B cell (primary cell): ENCODE measurements at regions not wholly inside any gene's neighbourhood (a gene's known extent, or its start where the extent isn't known, plus 50 kb on each side); places are given as distances from the start of the nearest gene placed in this dataset.

Experiments
- ATAC-seq: fragments of 200-7000 bp; cut with Tn5 transposase; one replicate; pipeline ENCODE4 v1.10.0; 2021; ENCODE audit warnings: low read depth, mild to moderate bottlenecking, moderate number of reproducible peaks, moderate library complexity
- CTCF ChIA-PET: fragments of 350-600 bp; sonication (Branson Sonifier 250); formaldehyde crosslinking; loops from one replicate; lab custom pipeline; 2021; ENCODE audit warnings: antibody characterized with exemption, inconsistent platforms; lab: Charles Lee
- POLR2A ChIA-PET: fragments of 350-600 bp; sonication (Branson Sonifier 250); formaldehyde crosslinking; loops from one replicate; lab custom pipeline; 2021; ENCODE audit warnings: antibody characterized with exemption; lab: Charles Lee
- DNase-seq: peaks from one replicate; pipeline ENCODE4 v3.0.0; 2013
- H2AFZ ChIP-seq: 2 replicates; pipeline ENCODE4 v1.6.1; 2012; ENCODE audit warnings: mild to moderate bottlenecking, low read depth, low read length; ENCODE audit not compliant: insufficient read depth, poor library complexity, severe bottlenecking
- H3K27ac ChIP-seq, 2 donors: 1 replicate in 1 of 2; 2 replicates in 1 of 2; pipeline ENCODE4 v1.5.1; 2012 to 2013; ENCODE audit warnings: low read length in 2 of 2, mild to moderate bottlenecking in 2 of 2, moderate library complexity in 1 of 2
- H3K27me3 ChIP-seq, 4 experiments: fragments of 200-600 bp in 1 of 4; sonication (generic) in 1 of 4; replicated peaks in 1 of 4; 1 replicate in 2 of 4; 2 replicates in 2 of 4; pipeline versions ENCODE4 v1.6.1 to v1.7.0; 2013 to 2016; ENCODE audit warnings: low read length in 3 of 4, mild to moderate bottlenecking in 2 of 4, mixed read lengths in 1 of 4, moderate library complexity in 1 of 4; ENCODE audit not compliant: insufficient read depth in 4 of 4, control insufficient read depth in 3 of 4; ENCODE audit errors: control extremely low read depth in 1 of 4
- H3K36me3 ChIP-seq, 2 experiments: replicated peaks in 1 of 2; 1 replicate in 1 of 2; 2 replicates in 1 of 2; pipeline versions ENCODE4 v1.6.1 to v1.7.1; 2013; ENCODE audit warnings: low read length in 1 of 2; ENCODE audit not compliant: insufficient read depth in 2 of 2, control insufficient read depth in 1 of 2; ENCODE audit errors: control extremely low read depth in 1 of 2, extremely low read depth in 1 of 2
- H3K4me1 ChIP-seq, 2 donors: fragments of 200-600 bp in 1 of 2; sonication (generic) in 1 of 2; 1 replicate in 1 of 2; 2 replicates in 1 of 2; pipeline versions ENCODE4 v1.5.1 to v1.6.1; 2013 to 2017; ENCODE audit warnings: low read length in 2 of 2; ENCODE audit not compliant: control insufficient read depth in 2 of 2, insufficient read depth in 2 of 2
- H3K4me2 ChIP-seq: replicated peaks from 2 replicates; pipeline ENCODE3; 2012; ENCODE audit warnings: mild to moderate bottlenecking, low read depth, low read length; ENCODE audit not compliant: poor library complexity, severe bottlenecking
- H3K4me3 ChIP-seq, 5 experiments: fragments of 200-600 bp in 1 of 5; sonication (generic) in 1 of 5; 1 replicate in 3 of 5; 2 replicates in 2 of 5; pipeline versions ENCODE4 v1.5.1 to v1.7.0; 2011 to 2016; ENCODE audit warnings: low read length in 4 of 5, mild to moderate bottlenecking in 4 of 5, low read depth in 2 of 5, control low read depth in 1 of 5, moderate library complexity in 1 of 5; ENCODE audit not compliant: insufficient read depth in 1 of 5; ENCODE audit errors: control extremely low read depth in 1 of 5, extremely low read depth in 1 of 5
- H3K79me2 ChIP-seq: fragments of 200-600 bp; sonication (generic); one replicate; pipeline ENCODE4 v1.6.0; 2016; ENCODE audit warnings: low read length; ENCODE audit not compliant: control insufficient read depth, insufficient read depth
- H3K9ac ChIP-seq: fragments of 200-600 bp; sonication (generic); 2 replicates; pipeline ENCODE4 v1.6.1; 2017; ENCODE audit warnings: mild to moderate bottlenecking, low read length, moderate library complexity
- H3K9me3 ChIP-seq, 3 donors: one replicate each; pipeline versions ENCODE4 v1.6.1 to v1.7.1; 2013; ENCODE audit warnings: low read length in 2 of 3; ENCODE audit not compliant: control insufficient read depth in 2 of 3, insufficient read depth in 1 of 3; ENCODE audit errors: control extremely low read depth in 1 of 3
- H4K20me1 ChIP-seq: 2 replicates; pipeline ENCODE4 v1.6.0; 2012; ENCODE audit warnings: mild to moderate bottlenecking, low read length; ENCODE audit not compliant: insufficient read depth, control insufficient read depth, poor library complexity, severe bottlenecking
- H3K27ac Mint-ChIP-seq: one replicate; pipeline ENCODE4 v1.8.0; 2021; ENCODE audit warnings: mixed read lengths
- H3K27me3 Mint-ChIP-seq: one replicate; pipeline ENCODE4 v1.8.0; 2021; ENCODE audit warnings: mixed read lengths
- H3K4me1 Mint-ChIP-seq: one replicate; pipeline ENCODE4 v1.8.0; 2021; ENCODE audit warnings: mixed read lengths
- H3K4me3 Mint-ChIP-seq: one replicate; pipeline ENCODE4 v1.8.0; 2021; ENCODE audit warnings: mixed read lengths
- H3K9me3 Mint-ChIP-seq: one replicate; pipeline ENCODE4 v1.8.0; 2022; ENCODE audit warnings: mixed read lengths; ENCODE audit not compliant: insufficient read depth
- EZH2 ChIP-seq: IDR thresholded peaks from 2 replicates; pipeline ENCODE4 v1.6.1; 2012; ENCODE audit warnings: borderline replicate concordance, low read depth, mild to moderate bottlenecking, moderate library complexity, low read length; ENCODE audit not compliant: insufficient read depth, poor library complexity, severe bottlenecking
- WGBS: methylation state at CpG from one replicate; pipeline ENCODE4 v1.1.5; 2013; ENCODE audit warnings: missing lambda C conversion rate; ENCODE audit not compliant: insufficient coverage; 5-methylcytosine and 5-hydroxymethylcytosine counted together
- intact Hi-C: fragments of 100-400 bp; cut with micrococcal nuclease; formaldehyde crosslinking; loops from one replicate; pipeline ENCODE4 v1.10.0; 2022
- TF ChIP-seq, protein P1 (sequence below): fragments of 200-600 bp; IDR thresholded peaks from one replicate; pipeline ENCODE4 v1.8.0; 2022; ENCODE audit warnings: antibody characterized with exemption, mild to moderate bottlenecking

DNA sequence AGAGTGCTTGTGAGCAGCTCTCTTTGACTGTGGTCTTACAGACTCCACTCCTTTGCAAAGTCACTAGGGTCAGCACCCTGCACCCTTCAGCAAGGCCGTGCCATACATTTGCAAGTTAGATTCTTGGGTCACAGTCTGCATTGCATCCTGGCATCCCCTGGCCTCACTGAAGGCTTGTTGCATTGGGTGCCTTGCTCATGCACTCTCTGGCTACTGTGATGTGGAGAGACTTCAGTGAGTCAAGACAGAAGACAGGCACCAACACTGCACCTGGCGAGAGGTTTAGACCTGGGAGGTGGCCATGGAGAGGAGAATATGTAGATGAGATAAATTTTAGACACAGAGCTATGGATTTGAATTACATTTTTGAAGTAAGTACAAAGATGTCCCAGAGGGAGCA is 146.4 kb upstream of the COPS8 start:
- Histone ChIP-seq H3K9me3 (no peaks in the 10 kb centered on the region), H4K20me1 (no peaks in the 10 kb centered on the region), H3K4me3 (no peak overlapping the region), H3K4me1 (no peaks in the 10 kb centered on the region), H3K36me3 (no peaks in the 10 kb centered on the region), H3K79me2 (no peaks in the 10 kb centered on the region), H3K9ac (no peak overlapping the region), H3K27ac (no peak overlapping the region), H3K27me3 (peaks cover 0 to 2% (median 0%) of the 10 kb centered on the region in 4 experiments), H3K4me2 (no peak overlapping the region), H2AFZ (no peak overlapping the region)
- no peaks in the 10 kb centered on the region for H3K4me1 Mint-ChIP-seq
- DNase-seq (no peak), ATAC-seq (no peak)
- WGBS = no CpG with 5 or more reads among the region's 2 CpGs
- H3K9me3 Mint-ChIP-seq = no peaks in the 10 kb centered on the region
- intact Hi-C loops = no loop called here
- peaks cover 10% of the 10 kb centered on the region for H3K27me3 Mint-ChIP-seq
- TF ChIP-seq, protein P1, sequence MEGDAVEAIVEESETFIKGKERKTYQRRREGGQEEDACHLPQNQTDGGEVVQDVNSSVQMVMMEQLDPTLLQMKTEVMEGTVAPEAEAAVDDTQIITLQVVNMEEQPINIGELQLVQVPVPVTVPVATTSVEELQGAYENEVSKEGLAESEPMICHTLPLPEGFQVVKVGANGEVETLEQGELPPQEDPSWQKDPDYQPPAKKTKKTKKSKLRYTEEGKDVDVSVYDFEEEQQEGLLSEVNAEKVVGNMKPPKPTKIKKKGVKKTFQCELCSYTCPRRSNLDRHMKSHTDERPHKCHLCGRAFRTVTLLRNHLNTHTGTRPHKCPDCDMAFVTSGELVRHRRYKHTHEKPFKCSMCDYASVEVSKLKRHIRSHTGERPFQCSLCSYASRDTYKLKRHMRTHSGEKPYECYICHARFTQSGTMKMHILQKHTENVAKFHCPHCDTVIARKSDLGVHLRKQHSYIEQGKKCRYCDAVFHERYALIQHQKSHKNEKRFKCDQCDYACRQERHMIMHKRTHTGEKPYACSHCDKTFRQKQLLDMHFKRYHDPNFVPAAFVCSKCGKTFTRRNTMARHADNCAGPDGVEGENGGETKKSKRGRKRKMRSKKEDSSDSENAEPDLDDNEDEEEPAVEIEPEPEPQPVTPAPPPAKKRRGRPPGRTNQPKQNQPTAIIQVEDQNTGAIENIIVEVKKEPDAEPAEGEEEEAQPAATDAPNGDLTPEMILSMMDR = no peak
- no peak for TF ChIP-seq EZH2
- no peak overlapping the region for H3K27ac Mint-ChIP-seq
- ChIA-PET CTCF (no interaction called here), POLR2A (no interaction called here)
- H3K4me3 Mint-ChIP-seq = no peak overlapping the region

DNA sequence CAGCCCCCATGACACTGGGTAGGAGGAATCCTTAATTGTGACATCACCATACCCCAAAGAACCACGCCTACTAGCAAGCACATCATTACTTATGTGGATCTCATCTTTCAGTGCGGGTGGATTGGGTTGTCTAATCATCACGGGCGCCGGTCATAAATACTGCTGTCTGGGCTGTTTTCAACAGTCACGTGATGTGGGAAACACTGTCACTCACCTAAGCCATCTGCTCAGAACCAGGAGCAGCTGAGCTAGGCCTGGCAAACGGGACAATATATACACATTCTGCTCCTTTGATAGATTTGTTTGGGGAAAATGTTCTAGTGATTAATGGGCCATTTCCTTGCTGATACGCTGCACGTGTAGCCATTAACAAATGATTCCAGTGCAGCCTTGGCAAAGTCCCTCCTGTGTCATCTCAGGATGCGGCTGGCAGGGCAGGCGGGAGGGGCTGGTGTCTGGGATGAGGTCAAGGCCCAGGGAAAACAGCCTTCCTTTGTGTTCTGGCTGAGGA is 145.9 kb upstream of the COPS8 start:
- Histone ChIP-seq H3K4me1 (no peaks in the 10 kb centered on the region), H4K20me1 (no peaks in the 10 kb centered on the region), H3K27me3 (peaks cover 0 to 2% (median 0%) of the 10 kb centered on the region in 4 experiments), H3K79me2 (no peaks in the 10 kb centered on the region), H3K4me3 (no peak overlapping the region), H2AFZ (no peak overlapping the region), H3K9me3 (no peaks in the 10 kb centered on the region), H3K36me3 (no peaks in the 10 kb centered on the region), H3K4me2 (no peak overlapping the region), H3K27ac (no peak overlapping the region), H3K9ac (no peak overlapping the region)
- Mint-ChIP-seq H3K27me3 (peaks cover 10% of the 10 kb centered on the region), H3K27ac (no peak overlapping the region), H3K9me3 (no peaks in the 10 kb centered on the region), H3K4me1 (no peaks in the 10 kb centered on the region), H3K4me3 (no peak overlapping the region)
- ATAC-seq (no peak), DNase-seq (no peak)
- ChIA-PET POLR2A (no interaction called here), CTCF (no interaction called here)
- WGBS = 62% methylated on average over 9 of the region's 11 CpGs
- intact Hi-C loops = no loop called here
- TF ChIP-seq, protein P1 = no peak
- TF ChIP-seq EZH2 = no peak
